Thoracic aorta (tissue), 2 donors: ENCODE measurements at regions not wholly inside any gene's neighbourhood (a gene's known extent, or its start where the extent isn't known, plus 50 kb on each side); places are given as distances from the start of the nearest gene placed in this dataset.

Source experiments
- ATAC-seq: fragments of 150-250 bp; one replicate; pipeline ENCODE4 v1.8.0; 2017; ENCODE audit warnings: low read depth; ENCODE audit not compliant: insufficient number of reproducible peaks, low FRiP score
- DNase-seq: peaks from one replicate; pipeline ENCODE4 v3.0.0-alpha.2; 2020; ENCODE audit warnings: low spot score
- H3K27ac ChIP-seq, 2 donors: fragments of 200-600 bp; sonication (generic); 1 replicate in 1 of 2; 2 replicates in 1 of 2; pipeline ENCODE4 v1.5.1; 2016; ENCODE audit warnings: mild to moderate bottlenecking in 2 of 2, moderate library complexity in 2 of 2
- H3K27me3 ChIP-seq: fragments of 200-600 bp; sonication (generic); replicated peaks from 2 replicates; pipeline ENCODE4 v1.6.0; 2016; ENCODE audit warnings: mild to moderate bottlenecking; ENCODE audit not compliant: insufficient read depth
- H3K36me3 ChIP-seq: fragments of 200-600 bp; sonication (generic); one replicate; pipeline ENCODE4 v1.5.1; 2016
- H3K4me1 ChIP-seq, 2 donors: fragments of 200-600 bp; sonication (generic); 1 replicate in 1 of 2; 2 replicates in 1 of 2; pipeline versions ENCODE4 v1.5.1 to v1.6.0; 2016; ENCODE audit warnings: low read depth in 2 of 2, mild to moderate bottlenecking in 1 of 2; ENCODE audit not compliant: control insufficient read depth in 1 of 2
- H3K4me3 ChIP-seq: fragments of 200-600 bp; sonication (generic); 2 replicates; pipeline ENCODE4 v1.5.1; 2016; ENCODE audit warnings: mild to moderate bottlenecking
- H3K9me3 ChIP-seq: fragments of 200-600 bp; sonication (generic); 2 replicates; pipeline ENCODE4 v1.5.1; 2016
- CTCF ChIP-seq: fragments of 200-600 bp; sonication (generic); IDR thresholded peaks from one replicate; pipeline ENCODE4 v1.5.1; 2019; ENCODE audit warnings: antibody characterized with exemption

- Histone ChIP-seq H3K4me3 (no peak overlapping the region), H3K9me3 (no peaks in the 10 kb centered on the region), H3K4me1 (no peaks in the 10 kb centered on the region), H3K36me3 (no peaks in the 10 kb centered on the region), H3K27ac (no peak overlapping the region), H3K27me3 (no peaks in the 10 kb centered on the region)
- no peak for DNase-seq
- TF ChIP-seq CTCF: no peak
- ATAC-seq: no peak
Measured at GRCh38 chr5:135138116-135138850, 104.3 kb upstream of the PITX1 start.

- Histone ChIP-seq H3K4me1 (no peaks in the 10 kb centered on the region), H3K36me3 (no peaks in the 10 kb centered on the region), H3K27ac (no peak overlapping the region), H3K27me3 (no peaks in the 10 kb centered on the region), H3K4me3 (no peak overlapping the region), H3K9me3 (no peaks in the 10 kb centered on the region)
- DNase-seq (no peak), ATAC-seq (no peak)
- no peak for TF ChIP-seq CTCF
Measured at GRCh38 chr5:135137146-135137915, 103.3 kb upstream of the PITX1 start.

- no peaks in the 10 kb centered on the region for H3K36me3 ChIP-seq
- H3K27me3 ChIP-seq: no peaks in the 10 kb centered on the region
- no peak for DNase-seq
- no peaks in the 10 kb centered on the region for H3K4me1 ChIP-seq
- no peak overlapping the region for H3K4me3 ChIP-seq
- no peak overlapping the region for H3K27ac ChIP-seq
- ATAC-seq: no peak
- no peak for TF ChIP-seq CTCF
- no peaks in the 10 kb centered on the region for H3K9me3 ChIP-seq
Measured at GRCh38 chr5:135136546-135136945, 102.5 kb upstream of the PITX1 start.

GRCh38 chr5:135135530-135136226, 101.7 kb upstream of the PITX1 start:
- Histone ChIP-seq H3K9me3 (no peaks in the 10 kb centered on the region), H3K27me3 (no peaks in the 10 kb centered on the region), H3K4me1 (no peaks in the 10 kb centered on the region), H3K27ac (no peak overlapping the region), H3K4me3 (no peak overlapping the region), H3K36me3 (no peaks in the 10 kb centered on the region)
- TF ChIP-seq CTCF: no peak
- ATAC-seq: no peak
- no peak for DNase-seq
